HEK293 (cell line): ENCODE measurements at regions not wholly inside any gene's neighbourhood (a gene's known extent, or its start where the extent isn't known, plus 50 kb on each side); places are given as distances from the start of the nearest gene placed in this dataset.

ENCODE experiments used
- CTCF ChIA-PET: fragments of 350-600 bp; formaldehyde crosslinking; extraction: SDS; loops from one replicate; lab custom pipeline; 2021; ENCODE audit warnings: antibody characterized with exemption; lab: Yijun Ruan, JAX
- POLR2A ChIA-PET: fragments of 300-600 bp; formaldehyde crosslinking; extraction: SDS; loops from one replicate; lab custom pipeline; 2020; ENCODE audit warnings: antibody characterized with exemption, inconsistent platforms; lab: Yijun Ruan, JAX
- H3K27ac ChIP-seq: fragments of 200-500 bp; sonication (Bioruptor generic); 2 replicates; pipeline ENCODE4 v1.5.1; 2014; ENCODE audit warnings: low read depth, low read length, control low read depth, inconsistent platforms; ENCODE audit errors: extremely low read depth
- H3K36me3 ChIP-seq, 2 experiments: fragments of 200-500 bp in 1 of 2; sonication (Bioruptor generic) in 1 of 2; 1 replicate in 1 of 2; 2 replicates in 1 of 2; pipeline ENCODE4 v1.5.1; 2014 to 2017; ENCODE audit warnings: inconsistent platforms in 2 of 2, low read length in 2 of 2; ENCODE audit not compliant: control insufficient read depth in 2 of 2, insufficient read depth in 1 of 2
- H3K4me1 ChIP-seq: fragments of 200-500 bp; sonication (Bioruptor generic); 2 replicates; pipeline ENCODE4 v1.5.1; 2014; ENCODE audit warnings: mild to moderate bottlenecking, low read length, inconsistent platforms; ENCODE audit not compliant: control insufficient read depth, insufficient read depth
- H3K4me3 ChIP-seq: 2 replicates; pipeline ENCODE4 v1.5.1; 2011; ENCODE audit warnings: low read depth, mild to moderate bottlenecking, control low read depth, low read length, moderate library complexity
- H3K9me3 ChIP-seq: fragments of 200-500 bp; sonication (Bioruptor generic); 2 replicates; pipeline ENCODE4 v1.5.1; 2014; ENCODE audit warnings: low read depth, low read length, inconsistent platforms; ENCODE audit not compliant: control insufficient read depth, insufficient read depth
- GLIS2 ChIP-seq: fragments of 450-650 bp; formaldehyde crosslinking; IDR thresholded peaks from 2 replicates; pipeline ENCODE4 v1.5.1; 2016; ENCODE audit warnings: missing biosample characterization, missing genetic modification characterization
- KLF7 ChIP-seq: fragments of 450-650 bp; formaldehyde crosslinking; IDR thresholded peaks from 2 replicates; pipeline ENCODE4 v1.5.1; 2016; ENCODE audit warnings: missing biosample characterization, missing genetic modification characterization, borderline replicate concordance
- MZF1 ChIP-seq: fragments of 450-650 bp; formaldehyde crosslinking; IDR thresholded peaks from 2 replicates; pipeline ENCODE4 v1.5.1; 2017; ENCODE audit warnings: missing biosample characterization, missing genetic modification characterization, borderline replicate concordance
- RBAK ChIP-seq: fragments of 450-650 bp; formaldehyde crosslinking; IDR thresholded peaks from 2 replicates; pipeline ENCODE4 v1.5.1; 2016; ENCODE audit warnings: missing biosample characterization, missing genetic modification characterization
- SP3 ChIP-seq: fragments of 450-650 bp; formaldehyde crosslinking; IDR thresholded peaks from 2 replicates; pipeline ENCODE4 v1.5.1; 2016; ENCODE audit warnings: missing biosample characterization, missing genetic modification characterization
- ZFP37 ChIP-seq: fragments of 450-650 bp; formaldehyde crosslinking; IDR thresholded peaks from 2 replicates; pipeline ENCODE4 v1.5.1; 2016; ENCODE audit warnings: missing biosample characterization, missing genetic modification characterization
- ZNF112 ChIP-seq: fragments of 450-650 bp; formaldehyde crosslinking; IDR thresholded peaks from 2 replicates; pipeline ENCODE4 v1.5.0; 2017; ENCODE audit warnings: missing biosample characterization, missing genetic modification characterization
- ZNF521 ChIP-seq: fragments of 450-650 bp; formaldehyde crosslinking; IDR thresholded peaks from 2 replicates; pipeline ENCODE4 v1.5.1; 2017; ENCODE audit warnings: missing biosample characterization, mild to moderate bottlenecking, missing genetic modification characterization
- ZNF548 ChIP-seq: fragments of 450-650 bp; formaldehyde crosslinking; IDR thresholded peaks from 2 replicates; pipeline ENCODE4 v1.5.1; 2016; ENCODE audit warnings: missing biosample characterization, missing genetic modification characterization
- ZNF670 ChIP-seq: fragments of 450-650 bp; formaldehyde crosslinking; IDR thresholded peaks from 2 replicates; pipeline ENCODE4 v1.5.1; 2016; ENCODE audit warnings: missing biosample characterization, missing genetic modification characterization, low read depth
- ZNF768 ChIP-seq: fragments of 450-650 bp; formaldehyde crosslinking; IDR thresholded peaks from 2 replicates; pipeline ENCODE4 v1.5.1; 2018; ENCODE audit warnings: missing biosample characterization, mild to moderate bottlenecking, missing genetic modification characterization
- ZNF791 ChIP-seq: fragments of 450-650 bp; formaldehyde crosslinking; IDR thresholded peaks from 2 replicates; pipeline ENCODE4 v1.5.1; 2016; ENCODE audit warnings: missing biosample characterization, missing genetic modification characterization
- ZNF837 ChIP-seq: fragments of 450-650 bp; formaldehyde crosslinking; IDR thresholded peaks from 2 replicates; pipeline ENCODE4 v1.5.1; 2016; ENCODE audit warnings: missing biosample characterization, missing genetic modification characterization
- ZNF843 ChIP-seq: fragments of 450-650 bp; formaldehyde crosslinking; IDR thresholded peaks from 2 replicates; pipeline ENCODE4 v1.5.1; 2016; ENCODE audit warnings: missing biosample characterization, missing genetic modification characterization
- TF ChIP-seq, protein P1 (sequence below): fragments of 450-650 bp; formaldehyde crosslinking; optimal IDR thresholded peaks from 2 replicates; pipeline ENCODE3; 2016; ENCODE audit warnings: missing biosample characterization, mild to moderate bottlenecking, missing genetic modification characterization
- TF ChIP-seq, protein P2 (sequence below): fragments of 450-650 bp; formaldehyde crosslinking; IDR thresholded peaks from 2 replicates; pipeline ENCODE4 v1.5.1; 2016; ENCODE audit warnings: missing biosample characterization, missing genetic modification characterization
- TF ChIP-seq, protein P3 (sequence below): IDR thresholded peaks from 2 replicates; pipeline ENCODE4 v1.6.1; 2011; ENCODE audit warnings: mild to moderate bottlenecking, low read depth, low read length, borderline replicate concordance
- TF ChIP-seq, protein P4 (sequence below): fragments of 450-650 bp; formaldehyde crosslinking; IDR thresholded peaks from 2 replicates; pipeline ENCODE4 v1.5.1; 2016; ENCODE audit warnings: missing biosample characterization, missing genetic modification characterization
- TF ChIP-seq, protein P5 (sequence below): fragments of 450-650 bp; formaldehyde crosslinking; IDR thresholded peaks from 2 replicates; pipeline ENCODE4 v1.5.1; 2017; ENCODE audit warnings: missing biosample characterization, missing genetic modification characterization
- TF ChIP-seq, protein P6 (sequence below): fragments of 450-650 bp; formaldehyde crosslinking; IDR thresholded peaks from 2 replicates; pipeline ENCODE4 v1.5.1; 2016; ENCODE audit warnings: missing biosample characterization, missing genetic modification characterization

DNA sequence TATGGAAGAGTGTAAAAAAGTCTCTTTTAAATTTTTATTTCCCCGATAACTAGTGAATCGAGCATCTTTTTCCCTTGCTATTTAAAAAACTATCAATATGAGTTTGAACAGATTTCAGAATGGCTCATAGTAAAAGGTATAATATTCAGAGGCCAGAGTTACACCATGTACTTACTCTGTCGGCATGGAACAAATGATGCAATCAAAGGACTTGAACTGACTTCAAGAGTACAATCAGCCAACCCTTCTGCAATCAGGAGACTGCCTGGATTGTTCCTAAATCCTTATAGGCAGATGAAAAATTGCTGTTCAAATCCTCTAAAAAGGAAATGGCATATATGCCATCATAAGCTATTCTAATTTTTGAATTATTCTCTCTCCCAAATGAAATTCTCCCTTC lies 273.3 kb downstream of the SH2D1A start:
- H3K27ac ChIP-seq, result no peak overlapping the region
- no peaks in the 10 kb centered on the region for H3K9me3 ChIP-seq
- ChIA-PET POLR2A (no interaction called here), CTCF (no interaction called here)
- H3K4me3 ChIP-seq, result no peak overlapping the region
- TF ChIP-seq ZFP37 (tag by site-specific recombination) (no peak), ZNF768 (no peak), ZNF548 (no peak), ZNF521 (tag by site-specific recombination) (no peak)
- TF ChIP-seq, protein P1, sequence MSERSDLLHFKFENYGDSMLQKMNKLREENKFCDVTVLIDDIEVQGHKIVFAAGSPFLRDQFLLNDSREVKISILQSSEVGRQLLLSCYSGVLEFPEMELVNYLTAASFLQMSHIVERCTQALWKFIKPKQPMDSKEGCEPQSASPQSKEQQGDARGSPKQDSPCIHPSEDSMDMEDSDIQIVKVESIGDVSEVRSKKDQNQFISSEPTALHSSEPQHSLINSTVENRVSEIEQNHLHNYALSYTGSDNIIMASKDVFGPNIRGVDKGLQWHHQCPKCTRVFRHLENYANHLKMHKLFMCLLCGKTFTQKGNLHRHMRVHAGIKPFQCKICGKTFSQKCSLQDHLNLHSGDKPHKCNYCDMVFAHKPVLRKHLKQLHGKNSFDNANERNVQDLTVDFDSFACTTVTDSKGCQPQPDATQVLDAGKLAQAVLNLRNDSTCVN (tag by site-specific recombination), result no peak
- TF ChIP-seq, protein P2, sequence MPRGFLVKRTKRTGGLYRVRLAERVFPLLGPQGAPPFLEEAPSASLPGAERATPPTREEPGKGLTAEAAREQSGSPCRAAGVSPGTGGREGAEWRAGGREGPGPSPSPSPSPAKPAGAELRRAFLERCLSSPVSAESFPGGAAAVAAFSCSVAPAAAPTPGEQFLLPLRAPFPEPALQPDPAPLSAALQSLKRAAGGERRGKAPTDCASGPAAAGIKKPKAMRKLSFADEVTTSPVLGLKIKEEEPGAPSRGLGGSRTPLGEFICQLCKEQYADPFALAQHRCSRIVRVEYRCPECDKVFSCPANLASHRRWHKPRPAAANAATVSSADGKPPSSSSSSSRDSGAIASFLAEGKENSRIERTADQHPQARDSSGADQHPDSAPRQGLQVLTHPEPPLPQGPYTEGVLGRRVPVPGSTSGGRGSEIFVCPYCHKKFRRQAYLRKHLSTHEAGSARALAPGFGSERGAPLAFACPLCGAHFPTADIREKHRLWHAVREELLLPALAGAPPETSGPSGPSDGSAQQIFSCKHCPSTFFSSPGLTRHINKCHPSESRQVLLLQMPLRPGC (tag by site-specific recombination), result no peak
- TF ChIP-seq, protein P3, sequence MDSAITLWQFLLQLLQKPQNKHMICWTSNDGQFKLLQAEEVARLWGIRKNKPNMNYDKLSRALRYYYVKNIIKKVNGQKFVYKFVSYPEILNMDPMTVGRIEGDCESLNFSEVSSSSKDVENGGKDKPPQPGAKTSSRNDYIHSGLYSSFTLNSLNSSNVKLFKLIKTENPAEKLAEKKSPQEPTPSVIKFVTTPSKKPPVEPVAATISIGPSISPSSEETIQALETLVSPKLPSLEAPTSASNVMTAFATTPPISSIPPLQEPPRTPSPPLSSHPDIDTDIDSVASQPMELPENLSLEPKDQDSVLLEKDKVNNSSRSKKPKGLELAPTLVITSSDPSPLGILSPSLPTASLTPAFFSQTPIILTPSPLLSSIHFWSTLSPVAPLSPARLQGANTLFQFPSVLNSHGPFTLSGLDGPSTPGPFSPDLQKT, result no peak
- no peaks in the 10 kb centered on the region for H3K4me1 ChIP-seq
- H3K36me3 ChIP-seq, result no peaks in the 10 kb centered on the region

DNA sequence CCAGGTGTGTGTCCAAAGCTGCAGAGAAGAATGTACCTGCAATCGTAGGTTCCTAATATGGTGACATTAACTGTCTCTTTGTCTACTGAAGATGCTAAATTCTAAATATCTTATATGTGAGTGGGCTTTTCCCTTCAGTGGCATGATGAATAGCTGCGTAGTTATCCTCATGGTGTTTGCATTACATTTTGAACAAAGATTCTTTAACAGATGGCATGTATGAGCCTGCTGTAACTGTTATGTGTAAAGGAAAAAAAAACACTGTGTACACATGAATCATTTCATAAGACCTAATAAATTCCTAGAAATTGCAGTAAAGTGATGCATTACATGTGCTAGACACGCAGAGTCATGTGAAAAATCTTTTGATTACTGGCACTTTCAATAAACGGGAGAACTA lies 288.0 kb downstream of the SH2D1A start:
- ChIA-PET CTCF (interaction anchor here (0.6 kb wide), 1 partner anchor 73 kb away, joined by 3 read pairs; no protein-coding TSS in a partner anchor), POLR2A (no interaction called here)
- TF ChIP-seq ZNF670 (tag by site-specific recombination) (no peak), ZNF791 (tag by site-specific recombination) (no peak), ZNF112 (no peak), ZNF837 (tag by site-specific recombination) (no peak), SP3 (no peak), ZNF843 (tag by site-specific recombination) (no peak), GLIS2 (tag by site-specific recombination) (no peak), RBAK (tag by site-specific recombination) (no peak), MZF1 (tag by site-specific recombination) (no peak), KLF7 (tag by site-specific recombination) (no peak)
- TF ChIP-seq, protein P4, sequence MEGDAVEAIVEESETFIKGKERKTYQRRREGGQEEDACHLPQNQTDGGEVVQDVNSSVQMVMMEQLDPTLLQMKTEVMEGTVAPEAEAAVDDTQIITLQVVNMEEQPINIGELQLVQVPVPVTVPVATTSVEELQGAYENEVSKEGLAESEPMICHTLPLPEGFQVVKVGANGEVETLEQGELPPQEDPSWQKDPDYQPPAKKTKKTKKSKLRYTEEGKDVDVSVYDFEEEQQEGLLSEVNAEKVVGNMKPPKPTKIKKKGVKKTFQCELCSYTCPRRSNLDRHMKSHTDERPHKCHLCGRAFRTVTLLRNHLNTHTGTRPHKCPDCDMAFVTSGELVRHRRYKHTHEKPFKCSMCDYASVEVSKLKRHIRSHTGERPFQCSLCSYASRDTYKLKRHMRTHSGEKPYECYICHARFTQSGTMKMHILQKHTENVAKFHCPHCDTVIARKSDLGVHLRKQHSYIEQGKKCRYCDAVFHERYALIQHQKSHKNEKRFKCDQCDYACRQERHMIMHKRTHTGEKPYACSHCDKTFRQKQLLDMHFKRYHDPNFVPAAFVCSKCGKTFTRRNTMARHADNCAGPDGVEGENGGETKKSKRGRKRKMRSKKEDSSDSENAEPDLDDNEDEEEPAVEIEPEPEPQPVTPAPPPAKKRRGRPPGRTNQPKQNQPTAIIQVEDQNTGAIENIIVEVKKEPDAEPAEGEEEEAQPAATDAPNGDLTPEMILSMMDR (tag by site-specific recombination), result no peak
- TF ChIP-seq, protein P5, sequence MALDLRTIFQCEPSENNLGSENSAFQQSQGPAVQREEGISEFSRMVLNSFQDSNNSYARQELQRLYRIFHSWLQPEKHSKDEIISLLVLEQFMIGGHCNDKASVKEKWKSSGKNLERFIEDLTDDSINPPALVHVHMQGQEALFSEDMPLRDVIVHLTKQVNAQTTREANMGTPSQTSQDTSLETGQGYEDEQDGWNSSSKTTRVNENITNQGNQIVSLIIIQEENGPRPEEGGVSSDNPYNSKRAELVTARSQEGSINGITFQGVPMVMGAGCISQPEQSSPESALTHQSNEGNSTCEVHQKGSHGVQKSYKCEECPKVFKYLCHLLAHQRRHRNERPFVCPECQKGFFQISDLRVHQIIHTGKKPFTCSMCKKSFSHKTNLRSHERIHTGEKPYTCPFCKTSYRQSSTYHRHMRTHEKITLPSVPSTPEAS (tag by site-specific recombination), result no peak
- TF ChIP-seq, protein P6, sequence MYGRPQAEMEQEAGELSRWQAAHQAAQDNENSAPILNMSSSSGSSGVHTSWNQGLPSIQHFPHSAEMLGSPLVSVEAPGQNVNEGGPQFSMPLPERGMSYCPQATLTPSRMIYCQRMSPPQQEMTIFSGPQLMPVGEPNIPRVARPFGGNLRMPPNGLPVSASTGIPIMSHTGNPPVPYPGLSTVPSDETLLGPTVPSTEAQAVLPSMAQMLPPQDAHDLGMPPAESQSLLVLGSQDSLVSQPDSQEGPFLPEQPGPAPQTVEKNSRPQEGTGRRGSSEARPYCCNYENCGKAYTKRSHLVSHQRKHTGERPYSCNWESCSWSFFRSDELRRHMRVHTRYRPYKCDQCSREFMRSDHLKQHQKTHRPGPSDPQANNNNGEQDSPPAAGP (tag by site-specific recombination), result no peak
- Histone ChIP-seq H3K27ac (no peak overlapping the region), H3K4me3 (no peak overlapping the region), H3K36me3 (no peaks in the 10 kb centered on the region), H3K4me1 (no peaks in the 10 kb centered on the region), H3K9me3 (no peaks in the 10 kb centered on the region)
